Mucosa of descending colon (tissue), 3 donors: ENCODE measurements at regions not wholly inside any gene's neighbourhood (a gene's known extent, or its start where the extent isn't known, plus 50 kb on each side); places are given as distances from the start of the nearest gene placed in this dataset.
A peak's percentile ranks its signal among the peaks of the same experiment; 100 is the strongest.

Source experiments
- ATAC-seq: fragments of 200-7000 bp; cut with Tn5 transposase; one replicate; pipeline ENCODE4 v1.9.1; 2020; ENCODE audit warnings: mild to moderate bottlenecking, moderate library complexity
- DNase-seq, 3 donors: peaks; one replicate each; pipeline ENCODE4 v3.0.0-alpha.2; 2020
- H3K36me3 ChIP-seq: fragments of 200-600 bp; one replicate; pipeline ENCODE4 v1.8.0; 2021; ENCODE audit warnings: low read depth, mild to moderate bottlenecking
- H3K4me1 ChIP-seq: fragments of 200-600 bp; one replicate; pipeline ENCODE4 v1.8.0; 2021; ENCODE audit warnings: low read depth, mild to moderate bottlenecking
- H3K4me3 ChIP-seq: fragments of 200-600 bp; one replicate; pipeline ENCODE4 v1.8.0; 2021; ENCODE audit warnings: mild to moderate bottlenecking
- H3K9me3 ChIP-seq: fragments of 200-600 bp; one replicate; pipeline ENCODE4 v1.8.0; 2021; ENCODE audit warnings: mild to moderate bottlenecking
- CTCF ChIP-seq: fragments of 200-600 bp; IDR thresholded peaks from one replicate; pipeline ENCODE4 v1.8.0; 2022; ENCODE audit warnings: antibody characterized with exemption, mild to moderate bottlenecking
- intact Hi-C, 2 donors: fragments of 100-400 bp; cut with DNase I in 1 of 2; cut with micrococcal nuclease in 1 of 2; formaldehyde crosslinking; loops; one replicate each; pipeline versions ENCODE4 v1.11.0 to v1.11.1; 2022; cut with DNase I, micrococcal nuclease
- donor health status: DM: no; HTN: no; CAD: no; lungs with moderate emphysema.
- donor health status: DM: no; HTN: no; CAD: no.
- donor health status: DM: no; HTN: yes; CAD: no.

GRCh38 chr11:119992171-119993051, 145.5 kb downstream of the TRIM29 start:
- intact Hi-C loops = no loop called here
- DNase-seq = no peak
- Histone ChIP-seq H3K36me3 (no peaks in the 10 kb centered on the region), H3K4me3 (no peak overlapping the region), H3K4me1 (no peaks in the 10 kb centered on the region), H3K9me3 (no peaks in the 10 kb centered on the region)
- no peak for TF ChIP-seq CTCF
- ATAC-seq = no peak

GRCh38 chr11:119991669-119992068, 146.2 kb downstream of the TRIM29 start:
- Histone ChIP-seq H3K9me3 (no peaks in the 10 kb centered on the region), H3K36me3 (no peaks in the 10 kb centered on the region), H3K4me3 (no peak overlapping the region), H3K4me1 (no peaks in the 10 kb centered on the region)
- intact Hi-C loops = no loop called here
- DNase-seq (no peak), ATAC-seq (no peak)
- no peak for TF ChIP-seq CTCF

GRCh38 chr11:119991022-119991404, 146.9 kb downstream of the TRIM29 start:
- DNase-seq (no peak), ATAC-seq (no peak)
- H3K4me3 ChIP-seq = no peak overlapping the region
- no peaks in the 10 kb centered on the region for H3K9me3 ChIP-seq
- H3K4me1 ChIP-seq = no peaks in the 10 kb centered on the region
- intact Hi-C loops = no loop called here
- TF ChIP-seq CTCF = no peak
- no peaks in the 10 kb centered on the region for H3K36me3 ChIP-seq

- Histone ChIP-seq H3K9me3 (no peaks in the 10 kb centered on the region), H3K4me3 (no peak overlapping the region), H3K36me3 (no peaks in the 10 kb centered on the region), H3K4me1 (no peaks in the 10 kb centered on the region)
- ATAC-seq (peak; percentile 7), DNase-seq (peak in 1 of 3 donors; percentile 10)
- no peak for TF ChIP-seq CTCF
- intact Hi-C loops = no loop called here
Measured at GRCh38 chr11:119990309-119991021, 147.4 kb downstream of the TRIM29 start.

- ATAC-seq = no peak
- intact Hi-C loops = no loop called here
- TF ChIP-seq CTCF = no peak
- DNase-seq = no peak
- Histone ChIP-seq H3K4me1 (no peaks in the 10 kb centered on the region), H3K9me3 (no peaks in the 10 kb centered on the region), H3K4me3 (no peak overlapping the region), H3K36me3 (no peaks in the 10 kb centered on the region)
Measured at GRCh38 chr11:119989159-119989821, 148.6 kb downstream of the TRIM29 start.
